ENCODE measurements at regions not wholly inside any gene's neighbourhood (a gene's known extent, or its start where the extent isn't known, plus 50 kb on each side); places are given as distances from the start of the nearest gene placed in this dataset.

DNA sequence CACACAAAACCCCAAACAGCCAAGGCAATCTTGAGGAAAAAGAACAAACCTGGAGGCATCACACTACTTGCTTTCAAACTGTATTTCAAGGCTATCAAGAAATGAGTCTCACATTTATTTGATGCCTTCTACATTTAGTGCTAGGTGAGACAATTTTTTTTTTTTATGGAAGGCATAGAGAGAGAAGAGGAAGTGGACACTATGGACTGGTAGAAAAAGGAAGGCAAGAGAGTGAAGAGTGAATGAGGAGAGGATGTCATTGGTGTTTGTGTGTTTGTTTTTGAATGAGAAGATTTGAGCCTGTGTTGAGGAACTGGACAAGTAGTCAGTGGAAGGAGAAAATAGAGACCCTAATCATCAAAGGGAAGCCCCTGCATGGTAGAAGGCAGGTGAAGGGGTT is 182.0 kb upstream of the JAG1 start:
- H3K9ac ChIP-seq, result no peak overlapping the region
- no peak overlapping the region for H3K4me3 ChIP-seq
- no peak overlapping the region for H3K4me2 ChIP-seq
- no peaks in the 10 kb centered on the region for H3K9me3 ChIP-seq
- no peaks in the 10 kb centered on the region for H4K20me1 ChIP-seq
- no peaks in the 10 kb centered on the region for H3K27me3 ChIP-seq
- H3K36me3 ChIP-seq, result no peaks in the 10 kb centered on the region
- no peaks in the 10 kb centered on the region for H3K4me1 ChIP-seq
- no peak for TF ChIP-seq Cebpa-rat (IDR thresholded peaks at IDR 0.05)
- H3K27ac ChIP-seq, result no peak overlapping the region

DNA sequence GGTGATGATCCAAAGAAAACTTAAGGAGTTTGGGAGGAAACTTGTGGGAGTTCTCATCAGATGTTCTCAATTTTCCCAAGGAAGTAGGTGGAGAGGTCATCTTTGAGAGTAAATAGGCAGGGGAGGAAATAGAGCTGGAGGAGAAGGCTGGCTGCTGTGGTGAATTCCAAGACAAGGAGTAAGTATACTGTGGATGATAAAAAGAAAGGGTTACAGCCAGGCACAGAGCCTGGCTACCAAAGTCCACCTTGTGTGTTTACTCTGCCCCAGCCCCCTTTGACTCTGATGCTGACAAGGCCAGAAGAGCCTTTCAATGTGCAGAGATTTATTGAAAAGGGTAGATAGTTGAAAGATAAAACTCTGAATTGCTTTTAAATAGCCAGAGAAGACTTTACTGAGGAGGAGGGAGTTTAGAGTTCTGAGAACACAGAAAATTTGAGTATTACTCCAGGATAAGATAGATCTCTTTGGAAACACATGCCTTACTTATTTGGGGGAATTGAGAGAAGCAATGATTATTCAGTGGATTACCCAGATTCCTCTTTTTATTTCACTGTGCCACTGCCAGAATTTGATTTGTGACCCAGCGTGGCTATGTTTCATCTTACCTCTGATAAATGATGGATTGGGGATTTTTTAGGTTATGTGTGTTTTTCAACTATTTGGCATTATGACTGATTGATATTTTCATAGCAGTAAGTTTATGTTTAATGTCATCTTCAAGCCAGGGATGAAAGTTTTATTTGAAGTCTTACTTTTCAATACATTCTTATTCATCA is 182.6 kb upstream of the JAG1 start:
- no peak overlapping the region for H3K9ac ChIP-seq
- H3K4me2 ChIP-seq, result no peak overlapping the region
- no peak overlapping the region for H3K27ac ChIP-seq

DNA sequence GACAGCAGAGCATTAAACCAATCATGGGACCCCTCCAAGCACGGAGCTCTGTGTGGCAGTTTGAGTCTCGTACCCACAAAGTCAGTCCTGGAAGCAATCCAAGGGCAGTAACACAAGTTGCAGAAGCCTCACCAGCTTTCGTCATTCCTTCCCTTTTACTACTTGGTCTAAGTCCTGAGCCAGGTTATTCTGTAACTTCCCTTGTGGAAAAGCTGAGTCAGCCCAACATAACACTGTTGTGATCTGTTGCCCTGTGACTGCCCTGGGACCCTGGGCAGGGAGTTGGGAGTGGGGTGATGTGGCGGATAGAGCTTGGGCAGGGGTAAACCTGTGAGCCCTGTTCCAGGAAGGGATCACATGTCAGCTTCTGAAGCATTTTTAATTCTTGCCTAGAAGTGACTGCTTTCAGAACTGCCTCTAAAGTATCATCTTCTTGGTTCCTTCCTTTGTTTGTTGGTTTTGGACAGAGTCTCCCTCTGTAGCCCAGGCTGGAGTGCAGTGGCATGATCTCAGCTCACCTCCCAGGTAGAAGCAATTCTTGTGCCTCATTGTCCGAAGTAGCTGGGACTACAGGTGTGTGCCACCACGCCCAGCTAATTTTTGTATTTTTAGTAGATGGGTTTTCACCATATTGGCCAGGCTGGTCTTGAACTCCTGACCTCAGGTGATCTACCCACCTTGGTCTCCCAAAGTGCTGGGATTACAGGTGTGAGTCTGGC is 183.7 kb upstream of the JAG1 start:
- Histone ChIP-seq H3K36me3 (no peaks in the 10 kb centered on the region), H3K4me2 (no peak overlapping the region), H3K4me1 (no peaks in the 10 kb centered on the region), H3K27ac (no peak overlapping the region), H3K9me3 (no peaks in the 10 kb centered on the region), H3K4me3 (no peak overlapping the region), H3K27me3 (no peaks in the 10 kb centered on the region), H3K9ac (no peak overlapping the region), H4K20me1 (no peaks in the 10 kb centered on the region)
- no peak for TF ChIP-seq Cebpa-rat (IDR thresholded peaks at IDR 0.05)

More for the DNA sequence above, 182.6 kb upstream of the JAG1 start:
- TF ChIP-seq Cebpa-rat (IDR thresholded peaks at IDR 0.05), result no peak
- Histone ChIP-seq H3K9me3 (no peaks in the 10 kb centered on the region), H3K4me3 (no peak overlapping the region), H3K27me3 (no peaks in the 10 kb centered on the region), H3K4me1 (no peaks in the 10 kb centered on the region), H3K36me3 (no peaks in the 10 kb centered on the region), H4K20me1 (no peaks in the 10 kb centered on the region)

DNA sequence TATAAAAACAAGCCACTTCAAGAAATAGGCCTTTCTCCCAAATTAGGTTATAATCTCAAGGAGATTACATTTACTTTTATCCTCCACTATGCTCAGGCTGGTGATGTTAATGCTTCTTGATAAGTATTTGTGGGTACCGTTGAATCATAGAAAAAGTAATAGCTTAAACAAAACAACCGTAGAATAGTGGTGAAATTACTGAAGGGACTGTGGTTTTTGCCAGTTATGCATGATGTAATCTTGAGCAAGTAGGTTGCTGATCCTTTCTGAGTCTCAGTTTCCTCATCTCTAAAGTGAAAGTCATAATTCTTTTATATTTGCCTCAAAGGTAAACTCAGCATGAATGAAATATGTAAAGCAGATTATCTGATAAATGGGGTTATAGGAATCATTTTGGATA is 187.3 kb upstream of the JAG1 start:
- Histone ChIP-seq H3K27ac (no peak overlapping the region), H3K9me3 (no peaks in the 10 kb centered on the region), H3K4me3 (no peak overlapping the region), H3K4me1 (no peaks in the 10 kb centered on the region), H3K27me3 (no peaks in the 10 kb centered on the region), H4K20me1 (no peaks in the 10 kb centered on the region), H3K9ac (no peak overlapping the region), H3K4me2 (no peak overlapping the region), H3K36me3 (no peaks in the 10 kb centered on the region)
- TF ChIP-seq Cebpa-rat (IDR thresholded peaks at IDR 0.05), result no peak

DNA sequence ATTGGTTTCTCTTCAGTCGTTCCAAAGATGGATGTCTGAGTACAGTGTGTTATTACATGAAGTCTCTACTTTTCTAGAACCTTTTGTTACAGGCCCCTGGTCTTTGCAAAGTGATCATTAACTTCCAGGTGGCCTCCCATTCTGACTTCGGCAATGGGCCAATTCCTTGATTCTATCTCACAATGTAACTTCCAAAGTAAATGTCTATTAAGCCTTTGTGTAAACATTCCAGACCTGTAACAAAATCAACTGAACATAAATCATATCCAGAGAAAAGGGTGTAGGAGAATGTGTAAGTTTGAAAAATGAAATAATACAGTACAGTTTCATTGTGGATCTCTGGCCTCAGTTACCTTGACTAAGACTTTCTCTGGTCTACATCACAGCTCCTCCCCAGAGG is 187.8 kb upstream of the JAG1 start:
- no peak overlapping the region for H3K4me2 ChIP-seq
- H3K4me3 ChIP-seq, result no peak overlapping the region
- no peak overlapping the region for H3K9ac ChIP-seq
- no peaks in the 10 kb centered on the region for H3K27me3 ChIP-seq
- H4K20me1 ChIP-seq, result no peaks in the 10 kb centered on the region
- no peaks in the 10 kb centered on the region for H3K36me3 ChIP-seq
- no peaks in the 10 kb centered on the region for H3K4me1 ChIP-seq
- H3K27ac ChIP-seq, result no peak overlapping the region
- no peaks in the 10 kb centered on the region for H3K9me3 ChIP-seq
- no peak for TF ChIP-seq Cebpa-rat (IDR thresholded peaks at IDR 0.05)

DNA sequence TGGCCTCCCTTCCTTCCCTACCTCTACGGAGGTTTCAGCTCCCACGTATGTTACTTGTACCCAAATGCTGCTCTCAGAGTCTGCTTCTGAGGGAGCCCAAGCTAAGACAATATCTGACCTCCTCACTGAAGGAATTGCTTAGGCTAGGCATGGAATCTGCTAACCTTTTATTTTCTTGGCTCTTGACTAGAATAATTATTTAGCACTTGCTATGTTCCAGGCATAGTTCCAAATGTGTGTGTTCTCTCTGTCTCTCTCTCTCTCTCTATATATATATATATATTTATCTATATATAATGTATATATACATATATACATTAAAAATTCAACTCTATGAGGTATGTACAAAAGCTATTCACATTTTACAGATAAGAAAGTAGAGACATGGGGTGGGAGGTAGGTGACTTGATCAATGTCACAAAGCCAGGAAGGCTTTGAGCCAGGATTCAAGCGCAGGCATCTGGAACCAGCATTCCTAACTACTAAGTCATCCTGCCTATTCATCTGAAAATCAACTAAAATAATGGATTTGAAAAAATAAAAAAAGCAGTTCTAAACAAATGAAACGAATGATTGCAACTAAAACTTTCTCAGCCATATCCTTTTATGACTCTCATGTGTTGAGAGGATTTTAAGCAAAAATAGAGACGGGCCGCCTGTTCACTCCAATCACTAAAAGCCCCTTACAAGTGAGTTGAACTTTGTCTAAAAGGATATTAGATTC is 189.7 kb upstream of the JAG1 start:
- Histone ChIP-seq H3K9me3 (no peaks in the 10 kb centered on the region), H3K4me2 (no peak overlapping the region), H3K36me3 (no peaks in the 10 kb centered on the region), H3K4me3 (no peak overlapping the region), H3K4me1 (no peaks in the 10 kb centered on the region), H4K20me1 (no peaks in the 10 kb centered on the region), H3K27me3 (no peaks in the 10 kb centered on the region), H3K9ac (no peak overlapping the region), H3K27ac (no peak overlapping the region)
- TF ChIP-seq Cebpa-rat (IDR thresholded peaks at IDR 0.05), result no peak

DNA sequence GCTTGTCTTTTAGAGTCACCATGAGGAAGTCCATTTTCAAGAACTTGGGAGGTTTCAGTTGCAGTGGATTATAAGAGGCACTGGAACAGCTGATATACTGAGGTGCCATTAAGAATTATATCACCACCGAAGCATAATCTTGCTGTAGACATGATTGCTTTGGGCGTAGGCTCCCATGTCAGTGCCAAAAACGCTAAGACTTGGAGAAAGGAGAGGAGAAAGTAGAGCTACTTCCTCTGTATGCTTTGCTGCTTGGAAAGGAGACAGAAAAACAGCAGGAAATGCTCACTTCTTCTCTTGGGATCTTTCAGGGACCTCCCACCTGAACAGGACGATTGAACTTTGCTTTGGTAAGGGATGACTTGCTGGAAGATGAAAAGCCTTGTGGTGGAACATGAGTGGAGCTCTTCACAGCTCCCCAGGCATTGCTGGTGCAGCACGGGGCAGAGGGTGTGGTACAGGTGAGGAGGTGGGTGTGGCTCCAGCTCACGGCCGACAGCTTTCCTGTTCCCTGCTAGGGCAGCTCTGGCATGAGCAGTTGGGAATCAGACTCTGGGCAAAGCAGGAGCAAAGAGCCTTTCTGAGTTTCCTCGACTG is 190.4 kb upstream of the JAG1 start:
- H3K36me3 ChIP-seq, result no peaks in the 10 kb centered on the region
- no peak overlapping the region for H3K27ac ChIP-seq
- no peaks in the 10 kb centered on the region for H3K27me3 ChIP-seq
- H4K20me1 ChIP-seq, result no peaks in the 10 kb centered on the region
- no peak for TF ChIP-seq Cebpa-rat (IDR thresholded peaks at IDR 0.05)
- H3K4me3 ChIP-seq, result no peak overlapping the region
- H3K4me1 ChIP-seq, result no peaks in the 10 kb centered on the region
- no peaks in the 10 kb centered on the region for H3K9me3 ChIP-seq
- no peak overlapping the region for H3K9ac ChIP-seq
- H3K4me2 ChIP-seq, result no peak overlapping the region

DNA sequence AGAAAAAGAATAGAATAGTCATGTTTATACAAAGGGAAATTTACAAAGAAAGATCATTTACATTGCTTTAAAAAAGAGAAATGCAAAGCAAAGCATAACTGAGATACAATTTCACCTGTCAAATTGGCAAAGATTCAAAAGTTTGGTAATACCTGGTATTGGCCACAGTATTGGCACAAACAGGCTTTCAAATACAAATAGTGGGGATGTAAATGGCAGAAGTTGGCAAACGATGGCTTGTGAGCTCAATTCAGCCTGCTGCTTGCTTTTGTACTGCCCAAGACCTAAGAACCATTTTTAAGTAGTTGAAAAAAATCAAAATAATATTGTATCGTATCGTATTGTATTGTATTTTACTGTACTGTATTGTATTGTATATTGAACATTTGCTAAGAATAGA is 194.5 kb upstream of the JAG1 start:
- Histone ChIP-seq H4K20me1 (no peaks in the 10 kb centered on the region), H3K4me1 (no peaks in the 10 kb centered on the region), H3K9ac (no peak overlapping the region), H3K9me3 (no peaks in the 10 kb centered on the region), H3K4me2 (no peak overlapping the region), H3K27ac (no peak overlapping the region), H3K4me3 (no peak overlapping the region), H3K27me3 (no peaks in the 10 kb centered on the region), H3K36me3 (no peaks in the 10 kb centered on the region)
- TF ChIP-seq Cebpa-rat (IDR thresholded peaks at IDR 0.05), result no peak

DNA sequence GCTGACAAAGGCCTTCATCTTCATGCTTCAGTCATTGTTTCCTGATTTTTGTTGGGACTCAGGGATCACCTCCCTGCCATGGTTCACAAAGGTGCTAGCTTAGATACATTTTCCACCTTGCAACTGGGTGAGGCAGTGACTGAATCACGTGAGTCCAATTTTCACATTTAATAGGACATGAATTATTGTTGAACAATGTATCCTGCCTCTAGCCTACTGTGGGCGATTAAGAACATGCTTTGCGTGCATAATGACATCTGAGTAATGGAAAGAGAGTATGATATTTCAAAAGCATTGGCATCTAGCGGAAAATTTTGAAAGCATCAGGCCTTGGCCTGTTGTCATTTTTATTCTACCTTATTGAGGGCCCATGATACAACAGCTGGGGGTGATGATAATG is 199.2 kb upstream of the JAG1 start:
- Histone ChIP-seq H4K20me1 (no peaks in the 10 kb centered on the region), H3K4me3 (no peak overlapping the region), H3K9me3 (peaks cover 6% of the 10 kb centered on the region), H3K27me3 (no peaks in the 10 kb centered on the region), H3K27ac (no peak overlapping the region), H3K4me1 (no peaks in the 10 kb centered on the region), H3K4me2 (no peak overlapping the region), H3K9ac (no peak overlapping the region), H3K36me3 (no peaks in the 10 kb centered on the region)
- TF ChIP-seq Cebpa-rat (IDR thresholded peaks at IDR 0.05), result no peak

DNA sequence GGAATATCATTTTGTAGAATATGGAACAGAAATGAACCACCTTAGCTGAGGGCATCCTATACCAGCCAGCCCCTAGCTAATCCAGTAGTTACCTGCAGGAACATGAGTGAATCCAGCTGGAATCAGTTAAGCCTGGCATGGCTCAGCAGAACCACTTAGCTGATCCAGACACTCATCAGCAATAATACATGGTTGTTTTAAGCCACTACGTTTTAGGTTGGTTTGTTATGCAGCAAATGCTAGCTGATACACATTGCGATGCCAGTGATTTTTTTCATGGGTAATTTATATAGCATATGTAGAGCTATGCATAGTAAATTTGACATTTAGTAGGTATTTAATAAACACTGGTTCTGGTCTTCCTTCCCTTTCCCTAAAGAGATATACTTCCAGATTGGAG is 201.9 kb upstream of the JAG1 start:
- H3K4me3 ChIP-seq, result no peak overlapping the region
- no peak overlapping the region for H3K9ac ChIP-seq
- H3K27ac ChIP-seq, result no peak overlapping the region
- H4K20me1 ChIP-seq, result no peaks in the 10 kb centered on the region
- H3K27me3 ChIP-seq, result no peaks in the 10 kb centered on the region
- no peaks in the 10 kb centered on the region for H3K4me1 ChIP-seq
- TF ChIP-seq Cebpa-rat (IDR thresholded peaks at IDR 0.05), result no peak
- H3K9me3 ChIP-seq, result peaks cover 6% of the 10 kb centered on the region
- no peak overlapping the region for H3K4me2 ChIP-seq
- no peaks in the 10 kb centered on the region for H3K36me3 ChIP-seq
